IPS-NIHi11 (cell line): ENCODE measurements at regions not wholly inside any gene's neighbourhood (a gene's known extent, or its start where the extent isn't known, plus 50 kb on each side); places are given as distances from the start of the nearest gene placed in this dataset.
"Not testable (repeated sequence)": the region's sequence is repeated elsewhere in the genome, so short reads cannot be mapped to it uniquely, and the experiment has no call there.

ENCODE experiments used
- DNase-seq: peaks from one replicate; pipeline ENCODE4 v3.0.0; 2012; ENCODE audit warnings: mixed read lengths, low spot score

DNA sequence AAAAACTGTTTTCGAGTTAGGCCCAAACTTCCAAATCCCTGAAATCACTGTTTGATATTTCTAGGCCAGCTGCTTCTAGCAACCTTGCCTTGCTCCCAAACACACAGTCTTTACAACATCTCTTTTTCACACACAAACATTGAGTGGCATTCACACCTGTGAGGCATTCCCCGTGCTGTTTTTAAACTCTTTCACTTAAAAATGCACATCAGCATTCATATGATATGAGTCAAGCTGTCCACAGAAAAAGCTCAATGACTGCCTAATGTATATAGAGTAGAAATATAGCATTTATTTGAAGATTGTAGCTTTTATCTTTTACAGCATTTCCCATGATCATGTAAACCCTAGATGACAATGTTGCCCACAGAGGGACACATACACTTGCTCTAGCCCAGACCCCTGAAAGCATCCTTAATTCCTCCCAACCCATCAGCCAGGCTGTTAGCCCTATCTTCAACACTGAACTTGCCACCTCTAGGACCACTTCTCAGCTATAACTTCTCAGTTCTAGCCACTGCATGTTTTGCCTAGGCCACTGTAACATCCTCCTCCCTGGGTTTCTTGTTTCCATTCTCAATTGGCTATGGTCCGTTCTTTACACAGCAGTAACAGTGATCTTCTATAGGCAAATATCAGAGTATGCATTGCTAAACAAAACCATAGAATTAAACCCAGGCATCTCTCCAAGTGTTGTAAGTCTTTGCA lies 782.6 kb downstream of the DIPK2A start:
- DNase-seq: no peak

DNA sequence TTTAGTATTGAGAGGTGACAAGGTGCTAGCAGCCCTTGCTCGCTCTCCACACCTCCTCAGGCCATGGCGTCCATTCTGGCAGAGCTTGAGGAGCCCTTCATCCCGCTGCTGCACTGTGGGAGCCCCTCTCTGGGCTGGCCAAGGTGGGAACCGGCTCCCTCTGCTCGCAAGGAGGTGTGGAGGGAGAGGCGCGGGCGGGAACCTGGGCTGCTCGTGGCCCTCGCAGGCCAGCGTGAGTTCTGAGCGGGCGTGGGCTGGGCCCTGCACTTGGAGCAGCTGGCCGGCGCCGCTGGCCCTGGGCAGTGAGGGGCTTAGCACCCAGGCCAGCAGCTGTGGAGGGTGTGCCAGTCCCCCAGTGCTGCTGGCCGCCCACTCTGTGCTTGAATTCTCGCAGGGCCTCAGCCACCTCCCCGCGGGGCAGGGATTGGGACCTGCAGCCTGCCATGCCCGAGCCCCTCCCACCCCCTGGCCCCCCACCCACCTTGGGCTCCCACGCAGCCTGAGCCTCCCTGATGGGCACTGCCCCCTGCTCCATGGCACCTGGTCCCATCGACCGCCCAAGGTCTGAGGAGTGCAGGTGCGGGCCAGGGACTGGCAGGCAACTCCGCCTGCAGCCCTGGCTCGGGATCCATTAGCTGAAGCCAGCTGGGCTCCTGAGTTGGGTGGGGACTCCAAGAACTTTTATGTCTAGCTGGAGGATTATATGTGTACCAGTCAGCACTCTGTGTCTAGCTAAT lies 785.2 kb downstream of the DIPK2A start:
- no peak for DNase-seq

DNA sequence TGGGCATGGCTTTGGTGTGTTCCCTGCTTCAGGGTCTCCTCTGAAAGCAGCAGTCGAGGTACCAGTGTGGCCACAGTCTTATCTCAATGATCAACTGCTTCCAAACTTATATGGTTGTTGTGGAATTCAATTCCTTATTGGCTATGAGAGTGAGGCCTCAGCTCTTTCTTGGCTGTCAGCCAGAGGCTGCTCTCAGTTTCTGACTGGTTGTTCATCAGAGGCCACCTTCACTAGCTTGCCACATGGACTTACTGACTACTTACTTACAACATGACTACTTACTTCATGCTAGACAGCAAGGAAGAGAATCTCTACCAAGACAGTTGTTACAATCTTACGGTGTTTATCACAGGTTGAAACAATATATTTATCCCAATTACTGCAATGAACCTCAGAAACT lies 789.2 kb downstream of the DIPK2A start:
- no peak for DNase-seq

DNA sequence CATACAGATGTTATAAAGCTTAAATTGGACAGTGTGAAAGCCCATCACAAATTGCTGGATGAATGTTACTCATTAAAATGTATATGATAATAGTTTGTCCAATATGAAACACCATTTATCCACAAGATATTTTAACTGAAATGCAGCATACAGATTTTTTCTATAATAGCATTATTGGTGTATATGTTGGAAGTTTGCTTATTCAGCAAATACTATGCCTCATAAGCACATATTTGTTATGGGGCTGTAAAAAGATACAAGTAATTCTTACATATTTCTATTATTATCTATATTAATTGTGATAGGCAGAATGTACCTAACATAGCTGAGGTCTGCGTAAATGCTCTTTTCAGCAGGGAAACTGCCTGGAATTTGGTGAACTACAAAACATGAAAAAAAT lies 790.5 kb downstream of the DIPK2A start:
- DNase-seq: no peak

DNA sequence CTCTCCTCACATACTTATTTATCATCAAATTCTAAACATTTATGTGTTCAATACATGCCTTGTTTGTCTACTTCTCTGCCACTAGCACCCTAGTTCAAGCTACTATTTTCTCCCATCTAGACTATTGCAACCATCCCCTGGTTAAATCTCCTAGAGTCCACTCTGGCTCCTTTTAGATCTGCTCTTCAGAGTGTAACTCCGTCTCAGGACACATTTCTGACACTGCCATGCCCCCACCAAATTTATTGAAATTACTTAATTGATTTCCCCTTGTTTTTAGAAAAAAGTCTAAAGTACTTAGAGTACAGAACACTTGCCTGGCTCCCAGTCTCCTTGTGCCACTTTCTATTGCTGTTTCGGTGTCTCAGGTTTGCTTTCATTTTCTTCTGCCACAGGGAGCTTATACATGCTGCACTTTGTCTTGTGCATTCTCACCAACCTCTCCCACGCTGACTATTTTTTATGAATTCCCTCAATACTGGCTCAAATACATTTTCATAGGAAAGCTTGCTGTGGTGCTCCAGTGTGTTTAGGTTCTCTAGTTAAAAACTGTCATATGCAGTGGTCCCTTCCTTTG lies 792.3 kb downstream of the DIPK2A start:
- DNase-seq: no peak

DNA sequence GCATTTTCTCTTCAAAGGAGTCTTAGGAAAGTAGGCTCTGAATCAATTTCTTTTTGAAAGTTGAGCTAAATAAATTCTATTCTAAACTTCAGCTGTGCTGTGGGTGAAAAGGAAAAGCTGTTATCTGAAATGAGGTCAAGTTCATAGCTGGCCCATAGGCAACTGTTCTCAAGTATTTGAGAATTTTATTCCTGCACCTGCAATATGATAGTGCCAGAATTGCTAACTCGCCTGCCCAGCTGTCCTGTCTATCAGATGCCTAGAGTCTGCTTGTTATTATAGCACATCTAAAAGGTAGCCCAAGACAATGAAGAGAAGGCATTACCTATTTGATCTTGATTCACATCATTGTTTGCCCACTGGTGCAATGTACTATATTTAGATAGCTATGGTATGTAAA lies 798.7 kb downstream of the DIPK2A start:
- DNase-seq: no peak

DNA sequence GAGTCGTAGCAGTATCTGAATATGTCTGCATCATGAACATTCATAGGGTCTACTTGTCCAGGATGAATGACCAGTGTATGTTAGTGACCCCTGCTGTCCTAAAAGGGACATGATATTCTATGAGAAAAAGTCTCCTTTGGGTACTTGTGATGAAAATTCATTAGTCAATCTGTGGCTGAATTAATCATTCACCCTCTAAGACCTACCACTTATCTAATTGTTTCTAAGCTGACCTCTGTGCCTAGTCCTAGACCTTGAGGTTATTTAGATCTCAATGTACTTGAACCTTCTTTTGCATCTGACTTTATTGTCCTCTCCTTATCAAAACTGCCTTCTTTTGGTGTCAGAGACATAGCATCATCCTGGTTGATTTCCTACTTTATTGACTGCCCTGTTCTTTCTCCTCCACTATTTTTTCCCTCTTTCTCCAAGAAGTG lies 799.3 kb downstream of the DIPK2A start:
- peak; percentile 10 for DNase-seq

DNA sequence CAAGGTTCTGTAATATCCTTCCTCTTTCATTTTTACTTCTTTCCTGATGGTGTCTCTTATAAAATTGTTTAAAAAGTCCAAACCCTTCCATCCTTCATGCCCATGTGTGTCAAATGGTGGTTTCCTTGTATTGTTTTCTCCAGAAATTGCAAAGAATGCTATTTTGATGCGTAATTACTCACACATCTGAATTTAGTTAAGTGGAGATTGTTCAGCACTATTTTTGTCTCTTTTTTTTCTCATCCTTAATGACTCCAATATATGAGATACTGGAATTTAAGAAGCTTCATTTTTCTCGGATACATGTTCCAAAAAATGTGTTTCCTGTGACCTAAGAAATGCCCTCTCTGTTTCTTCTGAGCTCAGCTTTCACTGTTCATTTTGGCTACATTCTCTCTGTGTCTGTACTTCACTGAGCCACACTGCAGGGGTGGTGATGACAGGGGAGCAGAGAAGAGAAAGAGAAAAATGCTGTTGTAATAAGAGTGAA lies 799.8 kb downstream of the DIPK2A start:
- no peak for DNase-seq

DNA sequence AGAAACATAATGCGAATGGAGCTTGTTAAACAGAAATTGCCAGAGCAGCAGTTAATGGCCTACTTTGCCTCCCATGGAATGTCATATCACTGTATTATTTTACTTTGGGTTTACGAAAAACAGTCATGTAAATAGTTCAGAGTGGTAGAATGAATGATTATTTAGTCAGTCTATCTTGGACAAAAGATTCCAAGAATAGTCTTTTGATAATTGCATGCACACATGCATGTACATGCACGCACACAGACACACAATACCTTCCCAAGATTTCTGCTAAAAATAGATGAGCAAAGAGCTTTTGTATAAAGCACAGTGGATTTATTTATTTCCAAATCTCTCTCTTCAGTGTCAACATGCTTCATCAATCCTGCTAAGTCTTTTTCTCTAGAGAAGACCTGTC lies 800.7 kb downstream of the DIPK2A start:
- DNase-seq: no peak

DNA sequence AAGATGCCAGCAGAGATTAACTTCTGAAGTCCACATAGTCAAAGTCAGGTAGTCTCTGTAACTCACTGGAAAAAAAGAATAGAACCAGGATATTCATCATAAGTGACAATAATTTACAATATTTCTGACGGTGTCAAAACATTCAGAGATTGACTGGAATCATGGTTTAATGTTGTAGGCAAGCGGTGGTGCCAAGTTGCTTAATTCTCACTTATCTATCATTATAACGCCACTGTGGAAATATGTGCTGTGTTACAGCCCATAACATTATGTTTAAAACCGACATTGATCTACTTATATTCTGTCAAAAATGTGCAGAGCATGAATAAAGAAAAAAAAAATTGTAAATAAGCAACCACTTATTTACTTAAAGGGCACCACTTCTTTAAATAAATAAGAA lies 801.7 kb downstream of the DIPK2A start:
- DNase-seq: no peak

DNA sequence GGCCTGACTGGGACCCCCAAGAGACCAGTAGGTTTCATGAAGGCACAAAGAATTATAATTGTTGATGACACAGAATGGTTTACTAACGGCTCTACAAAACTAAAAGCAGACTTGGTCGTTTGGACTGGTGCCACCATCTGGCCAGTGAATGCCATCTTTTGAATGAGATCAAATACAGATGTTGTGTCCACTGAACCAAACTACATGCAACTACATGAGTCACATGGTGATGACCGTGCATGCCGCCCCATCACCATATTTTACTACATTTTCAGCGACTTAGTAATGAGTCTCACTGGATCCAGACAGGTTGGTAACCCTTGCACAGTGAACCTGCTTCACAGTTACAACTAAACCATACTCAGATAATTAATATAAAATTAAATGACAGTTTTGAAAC lies 803.3 kb downstream of the DIPK2A start:
- no peak for DNase-seq

DNA sequence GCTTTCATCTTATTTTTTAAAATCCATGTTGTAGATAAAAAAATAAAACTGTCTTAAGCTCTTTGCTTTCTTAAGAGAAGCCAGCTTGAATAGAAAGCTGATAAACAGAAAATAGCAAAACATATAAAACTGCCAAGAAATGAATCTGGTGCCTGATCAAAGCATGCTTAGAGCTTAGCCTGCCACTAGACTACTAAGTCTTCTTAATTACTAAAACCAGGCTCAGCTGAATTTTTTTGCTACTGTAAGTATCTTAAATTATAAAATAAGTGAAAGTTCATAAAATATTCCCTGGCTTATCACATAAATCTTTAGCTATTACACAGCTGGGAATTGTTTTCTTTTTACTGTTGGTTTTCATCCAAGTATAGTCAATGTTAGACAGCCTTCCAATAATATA lies 803.9 kb downstream of the DIPK2A start:
- DNase-seq: no peak

DNA sequence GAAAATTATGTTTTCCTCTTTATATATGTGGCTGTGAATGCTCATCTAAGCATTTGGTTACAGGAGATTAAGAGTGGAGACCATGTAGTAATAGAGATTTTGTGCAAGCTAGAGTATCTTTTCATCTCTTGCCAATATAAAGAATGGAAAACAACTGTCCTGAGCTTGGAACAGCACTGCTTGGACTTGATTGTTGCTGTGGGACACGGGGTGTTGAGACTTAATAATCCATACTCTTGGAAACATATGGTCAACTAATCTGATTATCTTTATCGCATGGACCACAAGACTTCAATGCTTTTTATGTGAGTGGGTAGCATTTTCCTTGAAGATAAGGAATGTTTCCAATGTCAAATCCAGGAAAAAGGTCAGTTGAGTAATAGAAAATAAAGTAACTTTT lies 806.3 kb downstream of the DIPK2A start:
- DNase-seq: no peak

DNA sequence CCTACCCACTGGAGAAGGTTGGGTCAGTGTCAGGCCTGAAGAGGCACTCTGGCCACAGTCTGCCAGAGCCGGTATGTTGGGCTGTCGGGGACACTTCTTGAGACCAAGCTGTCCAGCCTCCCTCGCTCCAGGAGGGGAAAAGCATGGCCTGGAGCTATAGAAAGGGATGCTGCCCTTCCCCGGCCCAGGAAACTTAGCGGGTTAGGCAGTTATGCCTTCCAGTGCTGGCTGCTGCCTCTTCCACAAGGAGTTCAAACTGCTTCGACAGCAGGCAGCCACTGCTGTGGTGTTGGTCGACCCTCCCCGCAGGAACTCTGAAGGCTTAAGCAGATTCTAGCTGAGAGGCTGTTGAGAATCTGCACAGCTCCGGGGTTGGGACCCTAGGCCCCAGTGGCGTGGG lies 819.4 kb downstream of the DIPK2A start:
- DNase-seq: no peak

DNA sequence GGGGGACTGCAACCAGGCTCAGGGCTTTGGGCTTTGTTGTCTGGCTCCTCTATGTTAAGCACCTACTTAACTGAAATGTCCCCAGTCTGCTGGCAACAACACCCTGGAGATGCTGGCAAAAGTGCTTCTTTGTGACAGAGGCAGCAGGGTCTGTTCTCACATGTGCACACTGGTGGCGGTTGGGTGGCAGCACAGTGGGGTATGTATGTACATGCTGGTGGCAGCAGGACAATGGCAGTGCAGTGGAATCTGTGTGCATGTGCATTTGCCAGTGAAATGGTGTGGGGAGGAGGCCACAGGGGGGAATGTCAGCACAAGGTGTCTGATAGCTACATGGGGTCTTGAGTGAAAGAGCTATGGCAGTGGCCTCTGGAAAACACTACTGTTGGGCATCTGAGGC lies 830.3 kb downstream of the DIPK2A start:
- no peak for DNase-seq

DNA sequence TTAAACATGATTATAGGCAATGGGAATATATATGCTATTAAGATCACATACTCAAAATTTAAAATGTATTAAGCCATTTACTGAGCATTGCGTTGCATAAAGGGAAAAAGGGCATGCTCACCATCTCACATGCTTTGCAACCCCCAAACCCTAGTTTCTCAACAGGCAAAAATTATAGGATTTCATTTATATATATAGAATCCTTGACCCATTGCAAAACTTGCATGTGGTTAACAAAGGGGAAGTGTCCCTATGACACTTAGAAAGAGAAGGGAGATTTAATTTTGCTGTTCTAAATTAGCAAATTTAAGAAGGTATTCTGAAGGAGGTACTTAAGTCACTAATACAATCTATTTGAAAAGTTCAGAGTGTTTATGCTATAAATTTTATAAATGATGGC lies 837.8 kb downstream of the DIPK2A start:
- no peak for DNase-seq

DNA sequence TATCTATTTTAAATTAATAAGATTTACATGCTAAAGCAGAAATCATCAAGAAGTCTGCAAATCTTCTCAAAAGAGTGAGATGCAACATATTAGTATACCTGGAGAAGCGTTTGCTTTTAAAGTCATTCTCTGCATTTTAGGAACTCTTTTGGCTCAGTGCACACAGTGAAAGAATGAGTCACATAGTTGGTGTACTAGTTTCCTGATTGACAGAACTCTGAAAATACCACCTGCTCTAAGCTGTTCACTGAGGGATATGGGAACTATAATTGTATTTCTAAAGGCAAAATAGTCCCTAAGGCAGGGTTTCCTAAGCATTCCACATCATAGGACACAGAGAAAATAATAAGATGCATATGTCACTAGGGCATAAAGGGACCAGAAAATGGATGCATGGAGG lies 838.5 kb downstream of the DIPK2A start:
- no peak for DNase-seq

DNA sequence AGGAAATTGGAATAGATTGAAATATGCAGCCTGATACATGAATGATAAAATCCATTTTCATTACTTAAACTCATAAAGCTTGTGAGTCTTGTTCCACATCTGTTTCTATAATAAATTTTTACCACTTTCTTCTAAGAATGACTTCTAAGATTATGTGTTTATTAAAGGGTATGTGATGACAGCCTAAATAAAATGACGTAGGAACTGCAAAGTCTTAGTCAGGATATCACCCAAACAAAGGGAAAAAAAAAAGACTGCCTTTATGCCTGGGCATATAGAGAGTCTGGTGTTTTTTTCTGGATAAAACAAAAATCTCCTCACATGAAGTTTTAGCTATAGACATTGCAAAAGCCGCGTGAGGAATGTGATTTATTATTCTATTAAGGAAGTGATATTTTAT lies 844.0 kb downstream of the DIPK2A start:
- no peak for DNase-seq

DNA sequence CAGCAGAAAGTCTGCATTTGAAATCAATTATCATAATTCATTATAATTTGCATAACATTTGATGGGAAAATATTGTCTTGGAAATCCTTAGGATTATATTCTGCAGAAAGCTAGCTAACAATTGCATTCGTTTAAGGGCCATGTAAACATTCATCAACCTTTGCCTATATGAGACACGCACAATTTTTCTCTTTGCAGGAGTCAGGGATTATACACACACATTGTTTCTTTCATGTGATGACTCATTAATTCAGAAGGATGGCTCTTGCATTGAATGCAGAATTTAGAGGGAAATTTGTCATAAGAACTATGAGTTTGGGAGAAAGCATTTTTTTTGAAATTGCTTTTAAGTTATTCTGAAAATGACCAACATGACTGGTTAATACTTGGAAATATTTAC lies 844.7 kb downstream of the DIPK2A start:
- DNase-seq: no peak

DNA sequence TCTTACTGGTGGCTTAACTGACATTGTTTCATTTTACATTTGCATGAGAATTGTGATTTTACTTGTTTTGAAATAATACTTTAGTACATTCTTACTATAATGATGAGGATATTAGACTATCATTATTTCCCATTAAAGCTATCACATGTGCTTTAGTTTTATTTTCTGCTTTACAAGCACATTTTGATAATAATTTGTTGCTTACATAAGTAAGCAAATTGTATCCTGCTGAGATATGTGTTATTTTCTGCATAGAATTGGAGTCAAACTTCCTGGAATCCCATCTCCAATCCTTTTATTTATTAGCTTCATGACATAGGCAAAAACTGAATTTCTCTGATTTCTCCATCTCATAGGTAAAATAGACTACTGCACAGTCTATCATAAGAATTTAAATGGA lies 847.4 kb downstream of the DIPK2A start:
- DNase-seq: no peak

DNA sequence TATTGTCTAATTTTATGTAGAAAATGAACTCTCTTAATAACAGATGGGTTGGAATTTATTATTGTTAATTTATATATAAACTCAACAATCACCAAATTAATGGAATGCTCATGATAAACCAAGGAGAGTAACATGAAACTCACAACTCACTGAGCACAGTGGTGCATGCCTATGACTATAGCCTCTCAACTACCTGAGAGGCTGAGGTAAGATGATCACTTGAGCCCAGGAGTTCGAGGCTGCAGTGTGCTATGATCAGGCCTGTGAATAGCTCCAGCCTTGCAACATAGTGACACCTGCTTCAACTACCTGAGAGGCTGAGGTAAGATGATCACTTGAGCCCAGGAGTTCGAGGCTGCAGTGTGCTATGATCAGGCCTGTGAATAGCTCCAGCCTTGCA lies 848.6 kb downstream of the DIPK2A start:
- not testable (repeated sequence) for DNase-seq

DNA sequence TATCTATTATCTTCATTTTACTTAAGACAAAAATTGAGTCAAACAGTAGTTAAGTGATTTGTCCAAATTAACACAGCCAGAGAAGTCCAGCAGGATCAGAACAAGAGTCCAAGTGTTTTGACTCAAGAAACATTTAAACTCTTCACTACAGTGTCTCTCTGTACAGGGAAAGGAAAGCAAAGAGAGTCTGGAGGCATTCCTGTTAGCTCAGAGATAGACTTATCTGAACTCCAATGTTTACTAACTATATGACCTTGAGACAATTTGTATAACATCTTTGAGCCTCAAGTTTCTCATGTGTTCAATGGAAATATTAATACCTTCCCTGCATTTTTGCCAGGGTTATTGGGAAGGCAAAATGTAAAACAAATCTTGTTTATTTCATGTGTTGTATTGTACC lies 849.1 kb downstream of the DIPK2A start:
- no peak for DNase-seq

DNA sequence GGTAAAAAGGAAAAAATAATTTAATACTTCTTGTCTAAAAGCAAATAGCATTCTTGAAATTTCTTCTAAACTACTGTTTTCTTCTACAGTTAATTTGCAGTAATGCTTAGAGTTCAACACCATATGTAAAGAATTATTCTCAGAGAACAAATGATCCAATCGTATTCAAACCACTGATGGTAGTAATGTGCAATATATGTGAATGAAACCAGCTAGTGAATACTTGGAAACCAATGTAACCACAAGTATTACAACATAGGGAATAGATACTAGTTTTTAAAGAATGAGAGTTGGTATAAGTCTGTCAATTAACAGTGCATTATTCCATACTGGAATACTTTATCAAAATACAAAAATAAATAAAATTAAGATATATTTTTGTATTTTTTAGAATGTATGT lies 850.0 kb downstream of the DIPK2A start:
- DNase-seq: no peak
